Bronchial epithelial cell (primary cell): ENCODE measurements at regions not wholly inside any gene's neighbourhood (a gene's known extent, or its start where the extent isn't known, plus 50 kb on each side); places are given as distances from the start of the nearest gene placed in this dataset.

Source experiments
- DNase-seq: peaks from one replicate; pipeline ENCODE4 v3.0.0-alpha.2; 2010; ENCODE audit warnings: low read depth
- FAIRE-seq: peaks from 2 replicates; lab custom pipeline; 2011; peaks lifted over from hg19 to GRCh38; lab: Jason Lieb, UNC
- H3K27me3 ChIP-seq: 2 replicates; pipeline ENCODE4 v1.5.1; 2011; ENCODE audit warnings: low read length; ENCODE audit not compliant: control insufficient read depth, insufficient read depth
- H3K36me3 ChIP-seq: 2 replicates; pipeline ENCODE4 v1.5.1; 2011; ENCODE audit warnings: low read length; ENCODE audit not compliant: control insufficient read depth, insufficient read depth
- H3K4me3 ChIP-seq: 2 replicates; pipeline ENCODE4 v1.5.1; 2011; ENCODE audit warnings: mild to moderate bottlenecking, low read depth, low read length, control low read depth
- TF ChIP-seq, protein P1 (sequence below): IDR thresholded peaks from 2 replicates; pipeline ENCODE4 v1.5.1; 2011; ENCODE audit warnings: mild to moderate bottlenecking, moderate library complexity, low read length, control low read depth, inconsistent platforms; ENCODE audit not compliant: insufficient read depth, severe bottlenecking

DNA sequence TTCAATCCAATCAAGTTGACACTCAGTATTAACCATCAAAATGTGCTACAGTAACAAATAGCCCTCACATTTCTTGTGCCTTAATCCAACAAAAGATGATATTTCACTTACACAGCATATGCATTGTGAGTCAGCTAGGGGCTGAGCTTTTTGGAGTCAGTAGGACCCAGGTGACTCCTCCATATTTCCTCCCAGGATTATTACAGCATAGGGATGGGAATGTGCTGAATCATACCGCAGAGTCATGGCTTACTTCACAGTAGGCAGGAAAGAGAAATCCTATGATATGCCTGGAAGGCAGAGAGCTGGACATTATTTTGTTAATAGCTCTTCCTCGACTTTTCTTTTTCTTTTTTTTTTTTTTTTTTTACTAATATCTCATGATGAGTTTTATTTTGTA, 153.3 kb downstream of the TMEM182 start:
- TF ChIP-seq, protein P1, sequence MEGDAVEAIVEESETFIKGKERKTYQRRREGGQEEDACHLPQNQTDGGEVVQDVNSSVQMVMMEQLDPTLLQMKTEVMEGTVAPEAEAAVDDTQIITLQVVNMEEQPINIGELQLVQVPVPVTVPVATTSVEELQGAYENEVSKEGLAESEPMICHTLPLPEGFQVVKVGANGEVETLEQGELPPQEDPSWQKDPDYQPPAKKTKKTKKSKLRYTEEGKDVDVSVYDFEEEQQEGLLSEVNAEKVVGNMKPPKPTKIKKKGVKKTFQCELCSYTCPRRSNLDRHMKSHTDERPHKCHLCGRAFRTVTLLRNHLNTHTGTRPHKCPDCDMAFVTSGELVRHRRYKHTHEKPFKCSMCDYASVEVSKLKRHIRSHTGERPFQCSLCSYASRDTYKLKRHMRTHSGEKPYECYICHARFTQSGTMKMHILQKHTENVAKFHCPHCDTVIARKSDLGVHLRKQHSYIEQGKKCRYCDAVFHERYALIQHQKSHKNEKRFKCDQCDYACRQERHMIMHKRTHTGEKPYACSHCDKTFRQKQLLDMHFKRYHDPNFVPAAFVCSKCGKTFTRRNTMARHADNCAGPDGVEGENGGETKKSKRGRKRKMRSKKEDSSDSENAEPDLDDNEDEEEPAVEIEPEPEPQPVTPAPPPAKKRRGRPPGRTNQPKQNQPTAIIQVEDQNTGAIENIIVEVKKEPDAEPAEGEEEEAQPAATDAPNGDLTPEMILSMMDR, result no peak
- DNase-seq (peak; percentile 98), FAIRE-seq (peak; percentile 95)
- no peaks in the 10 kb centered on the region for H3K36me3 ChIP-seq
- H3K27me3 ChIP-seq, result no peaks in the 10 kb centered on the region
- H3K4me3 ChIP-seq, result no peak overlapping the region

DNA sequence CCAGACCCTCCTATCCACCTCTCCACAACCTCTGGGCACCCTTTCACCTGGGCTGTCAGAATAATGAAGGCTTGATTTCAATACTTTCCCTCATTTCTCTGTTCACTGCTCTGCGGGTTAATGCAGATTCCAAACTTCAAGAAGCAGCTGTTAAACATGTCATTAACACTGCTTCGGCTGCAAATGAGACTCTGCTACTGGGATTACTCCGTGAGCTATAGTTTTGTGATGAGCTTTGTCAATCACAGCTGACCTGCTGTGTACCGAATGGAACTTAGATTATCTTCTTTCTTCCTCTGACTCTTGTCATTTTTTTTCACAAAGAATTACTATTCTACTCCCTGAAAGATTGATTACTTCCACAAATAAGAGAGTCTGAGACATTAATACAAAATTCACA, 160.5 kb downstream of the TMEM182 start:
- DNase-seq (no peak), FAIRE-seq (no peak)
- no peak overlapping the region for H3K4me3 ChIP-seq
- H3K27me3 ChIP-seq, result no peaks in the 10 kb centered on the region
- H3K36me3 ChIP-seq, result no peaks in the 10 kb centered on the region
- TF ChIP-seq, protein P1, result no peak

DNA sequence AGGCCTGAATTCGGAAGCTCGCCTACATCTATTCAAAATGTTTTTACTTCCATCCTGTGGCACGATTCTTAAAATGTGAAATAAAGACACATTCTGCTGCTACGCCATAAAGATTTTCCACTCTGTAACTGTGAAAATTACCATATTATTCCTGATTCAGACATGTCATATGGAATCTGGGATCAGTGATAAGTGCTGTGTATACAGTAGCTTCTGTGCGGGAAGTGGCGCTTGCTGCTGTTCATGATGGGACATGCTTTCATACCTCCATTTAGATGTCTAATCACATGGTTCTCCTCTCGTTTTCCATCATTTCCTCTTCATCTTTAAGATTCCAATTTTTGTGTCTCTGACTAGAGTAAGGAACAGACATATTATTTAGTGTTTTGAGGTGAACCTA, 163.2 kb downstream of the TMEM182 start:
- DNase-seq (no peak), FAIRE-seq (no peak)
- Histone ChIP-seq H3K27me3 (no peaks in the 10 kb centered on the region), H3K4me3 (no peak overlapping the region), H3K36me3 (no peaks in the 10 kb centered on the region)
- TF ChIP-seq, protein P1, result no peak

DNA sequence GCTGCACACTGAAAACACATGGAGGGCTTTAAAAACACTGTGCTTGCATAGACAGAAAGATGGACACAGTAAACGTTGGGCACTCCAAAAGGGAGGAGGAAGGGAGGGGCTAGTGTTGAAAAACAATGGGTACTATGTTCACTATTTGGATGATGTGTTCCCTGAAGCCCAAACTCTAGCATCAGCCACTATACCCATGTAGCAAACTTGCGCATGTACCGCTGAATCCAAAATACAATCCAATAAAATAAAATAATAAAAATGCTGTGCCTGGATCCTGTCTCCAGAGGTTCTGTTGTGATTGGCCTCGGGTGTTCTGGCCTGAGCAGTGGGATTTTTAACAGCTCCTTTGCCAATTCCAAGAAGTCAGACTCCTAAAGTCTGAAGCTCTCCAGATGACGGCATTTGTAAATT, 166.0 kb downstream of the TMEM182 start:
- FAIRE-seq (no peak), DNase-seq (no peak)
- Histone ChIP-seq H3K36me3 (no peaks in the 10 kb centered on the region), H3K27me3 (no peaks in the 10 kb centered on the region), H3K4me3 (no peak overlapping the region)
- TF ChIP-seq, protein P1, result no peak

DNA sequence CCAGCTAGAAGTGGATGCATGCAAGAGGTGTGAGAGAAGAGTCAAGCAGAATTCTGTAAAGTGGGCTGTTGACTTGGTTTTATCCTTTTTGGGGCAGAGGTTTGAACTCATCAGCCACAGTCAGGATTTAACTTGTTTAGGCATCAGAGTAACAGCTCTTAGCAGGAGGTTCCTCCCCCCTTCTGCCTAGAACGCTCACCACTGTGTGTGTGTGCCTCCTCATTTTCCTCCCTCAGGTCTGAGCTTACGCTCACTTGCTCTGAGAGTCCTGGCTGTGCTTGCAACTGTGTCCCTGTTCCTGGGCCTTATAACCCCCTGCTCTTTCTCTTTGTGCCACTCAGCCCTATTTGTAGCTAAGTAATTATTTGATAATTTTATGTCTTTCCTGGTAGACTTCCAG, 167.9 kb downstream of the TMEM182 start:
- DNase-seq (no peak), FAIRE-seq (no peak)
- no peak overlapping the region for H3K4me3 ChIP-seq
- TF ChIP-seq, protein P1, result no peak
- no peaks in the 10 kb centered on the region for H3K27me3 ChIP-seq
- no peaks in the 10 kb centered on the region for H3K36me3 ChIP-seq

DNA sequence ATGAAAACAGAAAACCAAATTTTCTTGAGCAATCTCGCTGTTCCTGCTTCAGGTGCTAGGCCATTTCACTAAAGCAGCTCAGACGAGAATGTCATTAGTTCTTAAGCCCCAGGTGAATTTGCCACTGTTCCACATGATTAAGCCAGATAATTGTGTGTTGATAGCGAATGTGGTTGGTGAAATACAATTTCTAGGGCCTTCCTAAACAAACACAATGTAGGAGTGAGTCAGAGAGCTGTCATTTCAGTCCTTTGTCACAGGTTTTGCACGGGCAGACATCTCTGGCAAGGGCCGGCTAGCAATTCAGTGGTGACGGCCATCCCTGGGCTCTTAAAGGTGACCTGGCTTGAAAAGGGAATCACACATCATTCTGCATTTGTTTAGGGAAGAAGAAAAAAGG, 170.7 kb downstream of the TMEM182 start:
- no peaks in the 10 kb centered on the region for H3K27me3 ChIP-seq
- peak; percentile 13 for DNase-seq
- TF ChIP-seq, protein P1, result no peak
- H3K4me3 ChIP-seq, result no peak overlapping the region
- no peaks in the 10 kb centered on the region for H3K36me3 ChIP-seq
- FAIRE-seq, result no peak
